NCI-H510A (cell line): ENCODE measurements at regions not wholly inside any gene's neighbourhood (a gene's known extent, or its start where the extent isn't known, plus 50 kb on each side); places are given as distances from the start of the nearest gene placed in this dataset.
"Not testable (repeated sequence)": the region's sequence is repeated elsewhere in the genome, so short reads cannot be mapped to it uniquely, and the experiment has no call there.

Experiments
- DNase-seq: peaks from one replicate; lab custom pipeline; 2025; lab: John Stamatoyannopoulos, UW

GRCh38 chr2:149860276-149860921 lies 272.8 kb upstream of the MMADHC start:
- DNase-seq: no peak

GRCh38 chr2:149858901-149859634 lies 271.5 kb upstream of the MMADHC start:
- DNase-seq: no peak

- no peak for DNase-seq
Measured at GRCh38 chr2:149858216-149858615, 270.6 kb upstream of the MMADHC start.

GRCh38 chr2:149857344-149857743 lies 269.8 kb upstream of the MMADHC start:
- DNase-seq: no peak

- not testable (repeated sequence) for DNase-seq
Measured at GRCh38 chr2:149855859-149856258, 268.3 kb upstream of the MMADHC start.

- DNase-seq: no peak
Measured at GRCh38 chr2:149849591-149849990, 262.0 kb upstream of the MMADHC start.

- no peak for DNase-seq
Measured at GRCh38 chr2:149849136-149849535, 261.6 kb upstream of the MMADHC start.

- no peak for DNase-seq
Measured at GRCh38 chr2:149841396-149841795, 253.8 kb upstream of the MMADHC start.

GRCh38 chr2:149832324-149832723 lies 244.7 kb upstream of the MMADHC start:
- DNase-seq: no peak

GRCh38 chr2:149828520-149829210 lies 241.1 kb upstream of the MMADHC start:
- no peak for DNase-seq

- no peak for DNase-seq
Measured at GRCh38 chr2:149827585-149828126, 240.1 kb upstream of the MMADHC start.

GRCh38 chr2:149826471-149827125 lies 239.0 kb upstream of the MMADHC start:
- DNase-seq: no peak

- no peak for DNase-seq
Measured at GRCh38 chr2:149825473-149825872, 237.9 kb upstream of the MMADHC start.

- no peak for DNase-seq
Measured at GRCh38 chr2:149824136-149824535, 236.6 kb upstream of the MMADHC start.

GRCh38 chr2:149819356-149819957 lies 231.9 kb upstream of the MMADHC start:
- DNase-seq: no peak

- no peak for DNase-seq
Measured at GRCh38 chr2:149816756-149817551, 229.4 kb upstream of the MMADHC start.

- no peak for DNase-seq
Measured at GRCh38 chr2:149815941-149816340, 228.4 kb upstream of the MMADHC start.

- no peak for DNase-seq
Measured at GRCh38 chr2:149814901-149815300, 227.3 kb upstream of the MMADHC start.

- DNase-seq: no peak
Measured at GRCh38 chr2:149814049-149814448, 226.5 kb upstream of the MMADHC start.

- DNase-seq: no peak
Measured at GRCh38 chr2:149808556-149808955, 221.0 kb upstream of the MMADHC start.

- DNase-seq: no peak
Measured at GRCh38 chr2:149806651-149807050, 219.1 kb upstream of the MMADHC start.
